GM18858 (cell line): ENCODE measurements at regions not wholly inside any gene's neighbourhood (a gene's known extent, or its start where the extent isn't known, plus 50 kb on each side); places are given as distances from the start of the nearest gene placed in this dataset.
"Not testable (repeated sequence)": the region's sequence is repeated elsewhere in the genome, so short reads cannot be mapped to it uniquely, and the experiment has no call there.

Experiments used
- ATAC-seq: cut with Tn5 transposase; IDR thresholded peaks from one replicate; pipeline ENCODE4 v1.9.1; 2021; ENCODE audit not compliant: unreplicated experiment

DNA sequence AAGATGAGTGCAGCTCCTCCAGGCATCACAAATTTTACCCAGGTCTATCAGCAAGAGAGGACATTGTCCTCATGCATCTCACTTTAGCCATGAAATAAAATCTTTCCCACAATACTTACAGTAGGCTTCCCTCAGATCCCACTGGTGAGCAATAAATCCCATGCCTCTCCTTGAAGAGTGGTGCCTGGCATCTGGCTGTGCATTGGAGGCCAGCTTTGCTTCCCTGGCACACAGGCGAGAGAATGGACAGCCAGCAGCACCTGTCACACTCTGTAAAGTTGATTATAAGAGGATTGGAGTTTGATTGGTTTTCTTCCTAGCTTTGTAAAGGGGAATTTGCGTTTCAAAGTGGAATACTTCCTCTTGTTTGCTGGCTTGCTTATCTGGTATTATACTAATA is 1153.9 kb downstream of the AACS start:
- ATAC-seq, result no peak

DNA sequence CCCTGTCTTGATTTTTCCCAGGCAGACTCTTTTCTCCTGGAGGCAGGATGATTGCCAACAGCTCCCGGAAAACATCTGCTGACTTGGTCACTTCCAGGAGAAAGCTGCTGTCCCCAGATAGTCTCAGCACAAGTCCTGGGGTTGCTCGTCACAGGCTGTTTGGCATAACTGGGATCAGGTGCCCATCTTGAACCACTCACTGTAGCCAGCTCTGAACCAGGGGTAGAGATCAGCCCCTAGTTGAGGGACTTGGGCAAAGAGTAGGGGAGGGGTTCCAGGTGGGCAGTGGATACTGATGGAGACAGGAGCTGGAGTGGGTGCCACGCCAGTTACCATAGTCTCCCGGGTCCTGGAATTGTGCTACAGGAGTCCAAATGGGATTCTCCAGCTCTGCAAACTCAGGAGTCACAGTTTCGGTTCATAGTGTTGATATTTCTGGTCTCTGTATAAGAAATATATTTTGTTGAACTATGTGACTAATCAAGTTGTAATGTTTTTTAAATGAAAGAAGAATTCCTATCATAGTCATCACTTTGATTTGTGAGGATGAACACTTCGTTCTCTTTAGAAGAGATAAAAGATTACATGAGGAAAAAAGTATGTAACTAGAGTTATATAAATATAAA is 1154.5 kb downstream of the AACS start:
- ATAC-seq, result no peak

DNA sequence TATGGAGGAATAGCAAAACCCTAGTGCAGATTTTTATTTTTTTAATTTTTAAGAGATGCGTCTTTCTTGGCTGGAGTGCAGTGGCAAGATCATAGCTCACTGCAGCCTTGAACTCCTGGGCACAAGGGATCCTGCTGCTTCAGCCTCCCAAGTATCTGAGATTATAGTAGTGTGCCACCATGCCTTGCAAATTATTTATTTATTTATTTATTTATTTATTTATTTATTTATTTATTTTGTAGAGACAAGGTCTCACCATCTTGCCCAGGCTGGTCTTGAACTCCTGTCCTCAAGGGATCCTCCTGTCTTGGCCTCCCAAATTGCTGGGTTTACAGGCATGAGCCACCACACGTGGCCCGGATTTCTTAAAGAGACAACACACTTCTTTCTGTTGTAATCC is 1158.8 kb downstream of the AACS start:
- no peak for ATAC-seq

DNA sequence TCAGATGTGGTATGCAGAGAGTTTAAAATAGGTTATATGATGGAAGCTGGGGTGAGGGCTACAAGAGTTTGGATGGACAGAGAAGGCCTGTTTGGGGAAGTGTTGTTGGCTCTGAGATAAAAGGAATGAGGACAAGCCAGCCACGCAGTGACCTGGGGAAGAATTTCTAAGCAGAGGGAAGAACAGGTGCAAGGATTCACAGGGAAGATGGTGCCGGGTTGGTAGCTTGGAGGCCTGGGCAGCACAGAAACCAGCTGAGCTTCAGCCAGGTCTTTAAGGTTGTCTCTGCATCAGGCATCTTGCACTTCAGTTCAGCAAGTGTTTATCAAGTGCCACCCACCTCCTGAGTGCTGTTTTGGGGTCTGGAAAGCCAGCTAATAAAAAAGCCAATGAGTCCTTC is 1163.7 kb downstream of the AACS start:
- no peak for ATAC-seq

DNA sequence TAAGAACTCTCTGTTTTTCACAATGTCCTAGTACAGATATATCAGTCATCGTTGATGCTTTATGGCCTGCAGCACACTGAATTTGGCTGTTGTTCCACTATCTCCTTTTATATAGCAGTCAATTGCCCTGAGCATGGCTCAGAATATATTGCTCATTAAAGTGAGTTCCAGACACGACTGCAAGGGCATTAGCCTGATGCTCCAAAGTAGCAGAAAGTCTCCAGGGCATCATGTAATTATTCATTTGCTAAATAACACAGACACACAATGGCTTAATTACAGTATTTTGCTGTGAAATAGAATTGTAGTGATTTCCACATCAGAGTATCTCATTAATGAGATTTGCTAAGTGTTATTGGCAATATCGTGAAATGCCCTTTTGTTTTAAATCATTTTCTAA is 1167.5 kb downstream of the AACS start:
- ATAC-seq, result no peak

DNA sequence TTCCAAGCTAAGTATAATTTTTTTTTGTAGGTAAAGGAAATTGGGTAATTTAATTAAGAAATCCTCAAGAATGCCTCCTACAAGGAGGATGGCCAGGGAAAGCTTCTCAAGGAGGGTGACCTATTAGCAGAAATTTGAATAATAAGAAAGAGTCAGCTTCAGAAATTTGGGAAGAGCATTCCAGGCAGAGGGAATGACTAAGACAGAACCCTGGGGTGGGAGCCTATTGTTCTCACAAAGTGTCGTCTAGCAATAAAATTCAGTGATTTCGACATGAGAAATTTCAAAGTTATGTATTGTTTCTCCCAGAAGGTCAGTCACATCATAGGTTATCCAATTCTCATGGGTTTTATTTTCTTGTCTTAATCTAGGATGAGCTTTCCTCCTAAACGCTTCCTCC is 1168.4 kb downstream of the AACS start:
- no peak for ATAC-seq

DNA sequence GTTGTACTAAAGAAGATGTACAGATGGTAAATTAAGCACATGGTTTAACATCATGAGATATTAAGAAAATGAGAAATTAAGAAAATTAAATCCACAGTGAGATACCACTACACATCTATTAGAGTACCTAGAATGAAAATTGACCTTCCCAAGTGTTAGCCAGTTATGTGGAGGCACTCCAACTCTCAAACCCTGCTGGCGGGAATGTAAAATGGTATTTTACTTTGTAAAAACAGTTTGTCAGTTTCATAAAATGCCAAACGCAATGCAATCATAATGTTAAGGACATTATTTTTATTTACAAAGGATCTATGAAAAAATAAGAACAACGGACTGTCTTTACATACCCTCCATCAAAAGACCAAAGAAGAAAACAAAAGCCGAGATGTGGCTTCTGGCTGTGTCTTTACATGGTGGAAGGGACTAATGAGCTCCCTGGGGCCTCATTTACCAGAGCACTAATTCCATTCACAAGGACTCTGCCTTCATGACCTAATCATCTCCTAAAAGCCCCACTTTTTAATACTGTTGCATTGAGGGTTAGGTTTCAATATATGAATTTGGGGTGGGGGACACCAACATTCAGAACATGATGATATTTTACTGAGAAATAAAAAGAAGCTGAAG is 1178.7 kb downstream of the AACS start:
- no peak for ATAC-seq

DNA sequence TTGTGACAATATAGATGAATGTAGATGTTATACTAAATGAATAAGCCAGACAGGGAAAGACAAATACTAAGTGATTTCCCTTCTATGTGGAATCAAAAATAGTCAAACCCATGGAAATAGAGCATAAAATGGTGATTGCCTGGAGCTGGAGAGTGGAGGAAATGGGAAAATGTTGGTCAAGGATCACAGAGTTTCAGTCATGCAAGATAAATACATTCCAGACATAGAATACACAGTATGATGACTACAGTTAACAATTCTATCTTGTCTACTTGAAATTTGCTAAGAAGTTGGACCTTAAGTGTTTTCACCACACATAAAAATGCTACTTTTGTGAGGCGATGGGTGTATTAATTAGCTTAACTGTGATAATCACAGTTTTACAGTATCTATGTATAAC is 1182.7 kb downstream of the AACS start:
- ATAC-seq, result no peak

DNA sequence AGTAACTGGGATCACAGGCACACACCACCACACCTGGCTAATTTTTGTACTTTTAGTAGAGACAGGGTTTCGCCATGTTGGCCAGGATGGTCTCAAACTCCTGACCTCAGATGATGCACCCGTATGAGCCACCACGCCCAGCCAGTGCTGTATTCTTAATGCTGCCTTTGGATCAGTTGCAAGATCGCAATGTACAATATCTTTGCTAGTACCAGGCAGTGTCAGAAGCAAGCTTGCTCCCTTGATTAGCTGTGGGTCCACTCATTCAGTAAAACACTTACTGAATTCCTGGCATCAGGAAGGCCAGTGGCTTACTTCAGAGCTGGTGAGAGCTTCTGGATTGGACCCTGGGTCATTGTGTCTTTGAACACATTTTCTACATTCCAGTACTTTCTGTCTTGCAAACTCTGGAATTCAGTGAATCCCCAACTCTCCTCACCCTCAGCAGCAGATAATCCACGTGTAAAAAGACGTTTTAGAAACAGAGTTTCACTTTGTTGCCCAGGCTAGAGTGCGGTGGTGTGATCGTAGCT is 1183.7 kb downstream of the AACS start:
- ATAC-seq, result no peak

DNA sequence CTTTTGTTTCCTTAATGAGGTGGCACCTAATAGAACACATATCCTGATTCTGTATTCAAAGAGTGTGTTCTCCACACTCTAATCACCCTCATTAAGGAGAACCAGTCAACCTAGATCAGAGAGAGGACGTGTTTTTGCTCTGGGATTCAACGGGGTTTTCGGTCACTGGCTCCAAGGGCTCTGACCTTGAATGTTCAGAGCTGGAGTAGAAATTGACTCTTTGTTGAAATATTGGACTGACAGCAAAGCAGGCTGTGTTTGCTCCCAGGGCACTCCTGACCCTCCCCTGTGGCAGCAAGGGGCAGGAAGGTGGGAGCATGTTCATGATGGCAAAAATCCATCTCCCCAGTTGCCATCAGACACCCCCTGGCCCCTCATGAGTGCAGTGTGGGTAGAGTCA is 1193.0 kb downstream of the AACS start:
- ATAC-seq, result no peak

DNA sequence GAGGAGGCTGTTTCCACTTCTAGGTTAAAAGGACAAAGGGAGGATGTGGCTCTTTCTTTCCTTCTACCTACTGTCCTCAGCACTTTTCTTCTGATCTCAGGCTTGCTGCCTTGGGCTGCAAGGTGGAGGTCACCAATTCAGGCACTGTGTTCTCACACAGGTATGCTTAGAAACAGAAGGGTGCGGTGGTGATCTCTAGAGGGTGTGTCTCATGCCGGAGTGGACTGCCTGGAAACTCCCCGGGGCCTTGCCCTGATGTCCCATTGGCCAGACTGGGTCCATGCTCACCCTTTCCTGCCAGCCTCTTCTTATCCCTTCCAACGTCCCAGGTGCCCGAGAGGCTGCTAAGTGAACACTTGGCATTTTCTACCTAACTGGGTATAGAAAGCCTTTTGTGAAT is 1197.6 kb downstream of the AACS start:
- ATAC-seq, result no peak

DNA sequence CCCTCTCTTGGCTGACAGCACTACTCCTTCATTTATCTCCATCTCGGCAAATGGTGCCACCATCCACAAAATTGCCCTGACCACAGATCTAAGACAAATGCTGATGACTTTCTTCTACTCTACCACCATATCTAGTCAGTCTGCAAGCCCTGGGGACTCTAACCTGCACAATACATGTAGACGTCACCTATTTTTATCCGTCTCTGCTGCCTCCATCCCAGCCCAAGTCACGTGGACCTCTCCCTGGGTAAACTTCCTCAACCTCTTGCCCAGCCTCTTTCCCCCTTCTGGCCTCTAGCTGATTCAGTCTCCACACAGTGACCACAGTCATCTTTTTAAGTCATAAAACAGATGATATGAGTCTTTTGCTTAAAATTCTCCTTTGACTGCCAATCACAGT is 1203.0 kb downstream of the AACS start:
- ATAC-seq, result no peak

DNA sequence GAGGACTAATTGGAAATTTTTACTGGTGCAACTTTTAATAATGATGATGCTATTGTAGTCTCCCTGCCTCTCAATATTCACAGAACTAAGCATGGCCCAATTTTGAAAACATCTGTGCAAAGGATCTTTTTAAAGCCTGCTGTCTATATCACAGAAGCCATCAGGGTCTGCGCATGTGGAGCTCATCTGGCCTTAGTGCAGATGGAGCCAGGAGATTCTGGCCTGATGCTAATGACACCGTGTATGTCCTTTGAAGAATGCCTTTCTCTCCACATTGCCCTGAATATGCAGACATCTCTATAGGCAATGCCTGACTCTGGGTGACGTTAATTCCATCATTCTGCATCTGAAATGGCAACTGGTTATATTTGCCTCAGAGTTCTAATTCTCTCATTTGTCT is 1205.9 kb downstream of the AACS start:
- no peak for ATAC-seq

DNA sequence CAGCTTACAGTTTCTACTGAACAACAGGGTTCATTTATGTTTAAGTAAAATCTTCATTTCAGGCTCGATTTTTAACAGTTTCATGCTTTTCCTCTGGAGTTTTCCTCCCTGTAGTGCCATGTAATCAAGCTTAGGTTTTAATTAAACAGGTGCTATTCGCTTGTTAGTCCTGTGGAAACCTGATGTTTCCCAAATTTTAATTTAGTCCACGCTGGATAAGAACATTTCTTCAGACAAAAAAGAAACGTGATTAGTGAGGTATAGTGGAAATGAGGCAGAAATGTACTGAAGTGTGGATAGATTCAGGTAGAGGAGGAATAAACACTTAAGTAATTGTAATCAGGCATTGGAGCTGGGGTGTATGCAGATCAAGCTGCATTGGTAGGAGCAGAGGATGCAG is 1217.5 kb downstream of the AACS start:
- no peak for ATAC-seq

DNA sequence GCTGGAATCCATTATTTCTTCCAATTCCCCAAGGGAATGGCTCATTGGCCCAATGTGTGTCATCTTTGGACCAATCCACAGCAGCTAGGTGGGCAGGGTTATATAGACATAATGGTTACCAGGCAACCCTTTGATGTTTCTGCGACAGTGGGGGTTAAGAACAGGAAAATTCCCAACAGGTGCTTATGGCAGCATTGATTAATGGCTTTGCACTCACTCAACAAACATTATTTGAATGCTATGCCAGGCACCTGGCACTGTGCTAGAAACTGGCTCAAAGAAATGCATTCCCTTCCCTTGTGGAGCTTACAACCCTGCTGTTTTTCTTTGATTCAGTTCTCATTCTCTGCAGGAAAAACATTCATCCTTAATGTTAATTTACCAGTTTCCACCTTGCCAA is 1221.0 kb downstream of the AACS start:
- ATAC-seq, result no peak

DNA sequence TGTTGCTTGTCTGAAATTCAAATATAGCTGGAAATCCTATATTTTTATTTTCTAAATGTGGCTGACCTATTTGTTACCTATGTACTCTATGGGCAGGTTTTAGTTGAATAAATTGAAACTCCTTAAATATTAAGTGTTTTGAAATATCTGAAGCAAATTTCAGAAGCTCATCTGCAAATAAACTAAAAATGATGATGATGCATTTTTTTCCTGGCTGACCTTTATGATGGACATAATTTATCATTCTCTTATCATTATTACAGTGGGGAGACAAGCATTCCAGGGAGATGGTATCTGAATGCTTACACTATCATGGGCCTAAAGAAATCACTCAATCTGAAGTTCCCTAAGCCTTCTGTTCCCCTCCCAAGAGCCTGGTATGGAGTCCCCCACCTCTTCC is 1225.2 kb downstream of the AACS start:
- no peak for ATAC-seq

DNA sequence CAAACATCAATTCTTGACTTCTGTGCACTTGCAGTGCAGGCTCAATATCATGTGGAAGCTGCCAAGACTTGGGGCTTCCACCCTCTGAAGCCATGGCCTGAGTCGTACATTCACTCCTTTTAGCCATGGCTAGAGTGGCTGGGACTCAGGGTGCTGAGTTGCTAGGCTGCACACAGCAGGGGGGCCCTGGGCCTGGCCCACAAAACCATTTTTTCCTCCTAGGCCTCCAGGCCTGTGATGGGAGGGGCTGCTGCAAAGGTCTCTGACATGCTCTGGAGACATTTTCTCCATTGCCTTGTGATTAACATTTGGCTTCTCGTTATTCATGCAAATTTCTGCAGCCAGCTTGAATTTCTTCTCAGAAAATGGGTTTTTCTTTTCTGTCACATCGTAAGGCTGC is 1226.8 kb downstream of the AACS start:
- not testable (repeated sequence) for ATAC-seq

DNA sequence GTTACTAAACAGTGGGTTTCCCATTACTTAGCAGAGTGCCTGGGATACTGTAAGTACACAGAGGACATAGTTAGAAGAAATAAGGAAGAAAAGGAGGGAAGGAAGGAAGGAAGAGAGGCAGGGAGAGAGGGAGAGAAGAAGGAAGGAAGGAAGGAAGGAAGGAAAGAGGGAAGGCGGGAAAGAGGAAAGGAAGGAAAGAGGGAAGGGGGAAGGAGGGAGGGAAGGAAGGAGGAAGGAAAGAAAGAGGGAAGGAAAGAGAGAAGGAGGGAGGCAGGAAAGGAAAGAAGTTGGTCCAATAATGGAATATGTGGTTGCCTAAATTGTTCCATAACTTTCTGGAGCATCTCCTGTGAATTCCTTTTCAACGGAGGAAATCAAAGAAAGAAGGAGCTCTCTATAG is 1230.4 kb downstream of the AACS start:
- ATAC-seq, result no peak

DNA sequence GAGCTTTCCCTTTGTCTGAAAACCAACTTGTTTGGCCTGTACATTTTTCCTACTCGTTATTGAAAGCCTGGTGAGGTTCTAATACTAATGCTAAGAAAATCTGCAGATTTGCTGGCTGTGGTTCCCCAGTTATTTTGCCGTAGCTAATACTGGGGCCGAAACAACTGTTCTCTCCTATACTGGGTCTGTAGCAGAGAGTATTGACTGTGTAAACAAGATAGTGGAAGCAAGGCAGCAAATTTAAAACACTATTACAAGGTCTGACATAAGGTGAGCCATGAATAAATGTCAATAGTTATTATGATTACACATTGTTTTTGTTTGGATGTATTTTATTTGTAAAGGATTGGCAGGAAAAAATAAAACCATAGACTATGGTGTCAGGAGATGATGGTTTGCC is 1244.0 kb downstream of the AACS start:
- ATAC-seq, result no peak

DNA sequence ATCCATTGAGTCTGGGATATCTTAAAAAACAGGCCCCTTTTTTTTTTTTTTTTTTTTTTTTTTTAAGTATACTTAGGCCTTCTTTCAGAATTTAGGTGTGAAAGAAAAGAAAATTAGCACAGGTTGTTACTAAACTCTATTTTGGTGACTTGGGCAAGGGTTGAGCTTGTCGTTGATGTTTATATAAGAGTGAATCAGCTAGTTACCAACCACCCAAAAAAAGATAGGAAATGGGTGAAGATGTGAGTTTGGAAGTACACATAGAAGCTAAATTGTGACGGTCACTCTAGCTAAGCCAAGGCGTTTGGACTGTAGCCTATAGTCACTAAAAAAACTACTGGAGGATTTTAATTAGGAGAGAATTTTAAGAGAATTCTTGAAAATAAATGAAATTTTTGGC is 1247.2 kb downstream of the AACS start:
- no peak for ATAC-seq

DNA sequence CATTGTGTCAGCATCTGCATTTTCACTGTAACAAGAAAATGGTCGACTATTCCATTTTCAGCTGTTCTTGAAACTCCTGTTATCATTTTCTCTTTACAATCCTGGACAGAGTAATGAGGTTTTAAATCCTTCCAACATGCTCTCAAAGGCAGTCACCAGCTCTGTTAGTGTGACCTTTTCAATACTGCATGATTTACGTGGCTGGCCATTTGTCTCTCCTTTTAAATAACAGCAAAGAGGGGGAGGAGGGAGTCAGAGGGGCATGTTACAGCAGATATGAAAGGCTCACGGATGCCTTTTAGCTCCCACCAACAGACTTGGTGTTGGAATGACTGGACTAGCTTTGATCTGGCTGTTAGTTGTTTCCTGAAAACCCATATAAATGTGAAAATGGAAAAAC is 1251.2 kb downstream of the AACS start:
- no peak for ATAC-seq

DNA sequence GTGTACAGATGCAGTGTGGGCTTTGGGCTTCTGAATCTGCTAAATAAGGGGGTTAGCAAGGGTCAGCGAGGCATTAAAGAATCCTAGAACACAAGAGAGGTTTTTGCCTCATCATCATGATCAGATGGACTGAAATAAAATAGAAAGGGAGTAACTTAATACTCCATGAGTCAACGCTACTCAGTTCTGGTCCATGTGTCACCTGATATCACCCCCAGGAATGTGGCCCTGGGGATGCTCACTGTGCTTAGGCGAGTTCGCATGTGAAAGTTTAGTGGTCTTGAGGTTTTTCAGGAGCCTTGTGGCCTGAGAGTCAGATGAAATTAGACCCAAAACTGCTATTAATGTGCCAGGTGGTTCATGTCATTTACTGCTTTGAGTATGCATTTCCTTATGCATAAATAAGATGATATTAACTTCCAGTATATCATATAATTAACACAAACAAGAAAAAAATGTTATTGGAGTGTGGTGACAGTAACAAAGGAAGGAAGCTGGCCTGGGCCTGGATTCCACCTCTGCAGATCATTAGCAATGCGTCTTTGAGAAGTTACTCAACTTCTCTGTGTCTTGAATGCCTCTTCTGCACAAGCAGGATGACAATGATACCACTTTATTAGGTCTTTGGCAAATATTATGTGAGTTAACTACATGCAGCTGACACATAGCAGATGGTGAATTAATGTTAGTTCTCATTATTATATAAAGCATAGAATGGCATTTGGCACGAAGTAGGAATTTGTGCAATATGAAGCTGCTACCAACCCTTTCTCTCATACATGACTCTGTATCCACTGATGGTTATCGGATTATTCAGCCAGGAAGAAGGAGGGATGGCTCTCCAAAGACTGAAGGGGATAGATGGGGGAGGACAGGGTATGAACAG is 1272.6 kb downstream of the AACS start:
- no peak for ATAC-seq
